Islet of Langerhans (tissue), 1 donor: ENCODE measurements at regions not wholly inside any gene's neighbourhood (a gene's known extent, or its start where the extent isn't known, plus 50 kb on each side); places are given as distances from the start of the nearest gene placed in this dataset.

Experiments
- FAIRE-seq: peaks from one replicate; lab custom pipeline; 2011; peaks lifted over from hg19 to GRCh38; lab: Jason Lieb, UNC

GRCh38 chr2:123002660-123003248 is 1022.3 kb upstream of the CNTNAP5 start:
- FAIRE-seq, result no peak

- FAIRE-seq, result no peak
These were observed 1009.9 kb upstream of the CNTNAP5 start for GRCh38 chr2:123015186-123015585.

- no peak for FAIRE-seq
These were observed 989.5 kb upstream of the CNTNAP5 start for GRCh38 chr2:123035541-123035940.

- FAIRE-seq, result no peak
These were observed 988.8 kb upstream of the CNTNAP5 start for GRCh38 chr2:123036300-123036699.

GRCh38 chr2:123040506-123040905 is 984.6 kb upstream of the CNTNAP5 start:
- no peak for FAIRE-seq

- FAIRE-seq, result no peak
These were observed 981.6 kb upstream of the CNTNAP5 start for GRCh38 chr2:123043458-123043857.

- FAIRE-seq, result no peak
These were observed 979.4 kb upstream of the CNTNAP5 start for GRCh38 chr2:123045713-123046112.

GRCh38 chr2:123047186-123047585 is 977.9 kb upstream of the CNTNAP5 start:
- no peak for FAIRE-seq

- FAIRE-seq, result no peak
These were observed 974.0 kb upstream of the CNTNAP5 start for GRCh38 chr2:123051136-123051535.

- FAIRE-seq, result no peak
These were observed 963.6 kb upstream of the CNTNAP5 start for GRCh38 chr2:123061534-123061933.

- FAIRE-seq, result no peak
These were observed 951.7 kb upstream of the CNTNAP5 start for GRCh38 chr2:123073371-123073770.

- no peak for FAIRE-seq
These were observed 951.1 kb upstream of the CNTNAP5 start for GRCh38 chr2:123073956-123074355.

GRCh38 chr2:123077101-123077500 is 948.0 kb upstream of the CNTNAP5 start:
- FAIRE-seq, result no peak

- no peak for FAIRE-seq
These were observed 944.8 kb upstream of the CNTNAP5 start for GRCh38 chr2:123080331-123080730.

GRCh38 chr2:123085484-123085883 is 939.6 kb upstream of the CNTNAP5 start:
- no peak for FAIRE-seq

- FAIRE-seq, result no peak
These were observed 938.3 kb upstream of the CNTNAP5 start for GRCh38 chr2:123086613-123087385.

GRCh38 chr2:123091471-123091870 is 933.6 kb upstream of the CNTNAP5 start:
- FAIRE-seq, result no peak

- FAIRE-seq, result no peak
These were observed 931.9 kb upstream of the CNTNAP5 start for GRCh38 chr2:123093199-123093598.

- FAIRE-seq, result no peak
These were observed 929.8 kb upstream of the CNTNAP5 start for GRCh38 chr2:123095219-123095835.

GRCh38 chr2:123098619-123099018 is 926.5 kb upstream of the CNTNAP5 start:
- FAIRE-seq, result no peak

- FAIRE-seq, result no peak
These were observed 923.7 kb upstream of the CNTNAP5 start for GRCh38 chr2:123101434-123101833.

- no peak for FAIRE-seq
These were observed 921.2 kb upstream of the CNTNAP5 start for GRCh38 chr2:123103902-123104301.

GRCh38 chr2:123116595-123116994 is 908.5 kb upstream of the CNTNAP5 start:
- no peak for FAIRE-seq

- FAIRE-seq, result no peak
These were observed 897.9 kb upstream of the CNTNAP5 start for GRCh38 chr2:123127236-123127635.
